SW480 (cell line): ENCODE measurements at regions not wholly inside any gene's neighbourhood (a gene's known extent, or its start where the extent isn't known, plus 50 kb on each side); places are given as distances from the start of the nearest gene placed in this dataset.

Source experiments
- DNase-seq: peaks from one replicate; pipeline ENCODE4 v3.0.0-alpha.2; 2016; ENCODE audit warnings: low spot score

DNA sequence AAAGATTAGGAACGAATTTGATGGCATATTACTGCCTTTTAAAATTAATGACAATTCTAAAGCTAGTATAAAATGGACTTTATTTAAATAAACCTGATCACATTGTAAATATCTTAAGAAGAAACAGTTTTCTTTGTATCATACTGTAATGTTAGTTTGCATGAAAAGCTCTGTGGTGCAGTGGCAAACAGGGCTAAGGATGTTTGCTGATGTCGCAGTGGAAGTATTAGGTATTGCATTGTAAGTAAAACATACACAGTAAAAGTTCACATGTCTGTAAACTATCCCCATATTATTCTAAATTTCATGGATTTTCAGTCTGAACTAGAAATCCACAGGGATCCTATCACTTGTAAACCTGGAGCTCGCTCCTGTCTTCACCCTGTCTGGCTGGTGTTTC, 252.6 kb upstream of the ZNF32 start:
- DNase-seq, result no peak

GRCh38 chr10:43900571-43900970, 251.9 kb upstream of the ZNF32 start:
- no peak for DNase-seq

- no peak for DNase-seq
Observed at GRCh38 chr10:43899224-43899959, 250.7 kb upstream of the ZNF32 start.

DNA sequence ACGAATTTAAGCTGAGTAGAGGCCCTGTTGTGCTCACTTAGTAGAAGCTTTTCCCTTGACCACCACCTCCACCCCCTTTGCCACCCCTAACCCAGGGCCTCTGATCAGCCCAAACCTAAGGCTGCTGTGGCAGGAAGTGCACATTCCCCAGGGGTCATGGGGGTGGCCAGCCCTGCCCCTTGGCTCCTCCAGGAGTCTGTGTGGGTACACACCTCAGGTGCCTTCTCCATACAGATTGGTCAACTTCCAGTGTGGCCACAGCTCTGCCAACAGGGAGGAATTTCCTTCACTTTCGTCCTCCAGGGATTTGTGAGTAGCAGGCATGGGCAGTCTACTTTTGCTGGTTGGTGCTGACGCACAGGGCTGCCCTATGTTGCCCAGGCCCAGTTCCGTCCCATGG, 249.9 kb upstream of the ZNF32 start:
- no peak for DNase-seq

DNA sequence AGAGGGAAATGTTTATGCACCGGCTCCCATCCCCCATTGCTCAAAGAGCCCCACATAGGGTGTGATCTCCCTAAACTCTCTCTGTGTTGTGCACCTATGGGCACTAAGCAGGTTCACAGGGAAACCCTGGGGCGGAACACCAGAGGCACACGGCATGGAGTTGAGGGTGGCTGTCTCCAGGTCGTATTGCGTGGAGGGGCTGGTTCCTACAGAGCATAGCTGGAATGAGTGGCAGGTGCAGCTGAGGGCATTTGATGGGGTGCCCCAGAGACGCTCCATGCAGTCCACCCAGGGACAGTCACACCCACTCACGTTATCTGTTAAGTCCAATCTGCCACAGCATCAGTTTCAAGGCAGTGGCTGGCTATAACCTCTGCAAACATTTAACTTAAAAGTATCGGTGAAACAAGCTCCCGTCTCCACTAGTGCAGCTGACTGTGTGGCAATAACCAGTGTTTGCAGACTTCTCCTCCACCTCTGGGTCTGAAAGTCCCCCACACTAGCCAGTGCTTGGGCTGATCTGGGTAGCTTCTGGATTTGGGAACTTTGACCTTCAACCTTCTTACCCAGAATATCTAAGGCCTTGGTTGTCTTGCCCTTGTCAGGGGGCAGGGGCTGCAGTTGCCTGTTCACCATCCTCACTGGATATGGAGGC, 249.2 kb upstream of the ZNF32 start:
- no peak for DNase-seq

DNA sequence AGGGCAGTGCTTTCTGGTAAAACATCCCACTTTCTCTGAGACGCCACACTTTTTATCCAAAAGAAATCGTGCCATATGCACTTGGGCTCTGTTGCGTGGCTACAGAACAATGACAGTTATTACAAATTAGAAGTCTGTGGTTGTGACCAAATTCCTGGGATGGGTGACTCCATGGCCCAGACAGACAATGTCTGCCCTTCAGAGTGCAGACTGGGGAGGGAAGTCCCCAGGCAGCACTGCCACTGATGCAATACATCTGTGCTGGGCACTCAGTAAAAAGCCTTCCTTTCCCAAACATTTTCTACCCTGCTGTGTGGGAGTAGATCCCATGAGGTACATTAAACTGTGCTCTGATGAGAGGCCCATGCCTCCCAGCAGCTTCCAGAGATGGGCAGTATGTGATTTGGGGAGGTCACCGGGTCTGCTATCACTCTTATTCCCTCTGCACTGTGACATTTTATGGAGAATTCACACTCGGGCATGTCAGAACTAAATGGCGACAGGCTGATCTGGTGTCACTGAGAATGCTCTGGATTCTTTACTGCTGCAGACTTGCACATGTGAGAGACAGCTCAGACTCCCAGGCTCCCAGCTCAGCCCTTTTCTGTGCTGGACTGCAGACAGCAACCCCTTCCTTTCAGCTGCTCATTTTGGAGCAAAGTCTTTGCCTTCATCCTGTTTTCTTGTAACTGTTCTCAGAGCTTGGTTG, 243.5 kb upstream of the ZNF32 start:
- no peak for DNase-seq

DNA sequence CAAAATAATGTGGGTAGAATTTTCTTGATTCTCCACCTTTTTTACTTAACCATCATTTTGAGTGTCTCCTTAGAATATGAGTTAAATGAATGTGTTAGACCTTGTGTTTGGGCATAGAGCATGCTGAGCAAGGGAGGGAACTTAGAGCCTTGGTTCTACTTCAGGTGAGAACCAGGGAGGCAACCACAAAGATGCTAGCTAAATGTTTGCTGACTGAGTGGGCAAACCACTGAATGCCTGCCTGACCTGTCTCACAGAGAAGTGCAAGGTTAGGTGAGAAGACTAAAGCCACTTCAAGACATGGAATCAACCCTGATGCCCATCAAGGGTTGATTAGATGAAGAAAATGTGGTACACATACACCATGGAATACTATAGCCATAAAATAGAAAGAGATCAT, 242.6 kb upstream of the ZNF32 start:
- DNase-seq, result no peak

GRCh38 chr10:43890124-43890523, 241.4 kb upstream of the ZNF32 start:
- no peak for DNase-seq

GRCh38 chr10:43888586-43888985, 239.9 kb upstream of the ZNF32 start:
- no peak for DNase-seq

GRCh38 chr10:43885842-43886241, 237.2 kb upstream of the ZNF32 start:
- DNase-seq, result no peak

GRCh38 chr10:43885252-43885651, 236.6 kb upstream of the ZNF32 start:
- no peak for DNase-seq

DNA sequence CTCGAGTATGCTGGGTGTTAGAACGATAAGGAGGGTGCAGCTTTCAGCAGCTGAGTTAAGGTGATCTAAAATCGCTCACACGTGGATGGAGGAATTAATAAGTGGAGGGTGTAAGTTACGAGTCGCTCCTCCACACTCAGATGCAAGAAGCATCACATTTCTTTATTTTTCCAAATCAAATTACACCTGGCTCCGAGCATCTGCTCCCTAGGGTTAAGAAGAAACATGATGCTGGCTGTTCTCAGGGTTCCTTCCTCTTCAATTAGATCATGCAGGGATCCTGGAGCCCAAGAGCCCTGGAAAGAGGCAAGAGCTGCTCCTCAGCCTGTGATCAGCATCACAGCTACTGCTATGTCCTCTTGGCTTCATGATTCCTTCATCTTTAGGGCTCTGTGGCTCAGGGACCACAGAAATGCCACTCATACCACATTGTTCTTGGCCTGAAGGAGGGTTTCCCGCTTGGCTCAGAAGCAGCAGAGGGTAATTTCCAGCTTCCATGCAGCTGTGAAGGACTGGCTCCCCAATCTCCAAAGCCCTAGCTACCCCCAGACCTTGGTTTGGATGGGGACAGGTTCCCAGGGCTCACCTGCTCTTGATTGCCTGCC, 235.9 kb upstream of the ZNF32 start:
- no peak for DNase-seq

- DNase-seq, result no peak
Observed at GRCh38 chr10:43882711-43883110, 234.0 kb upstream of the ZNF32 start.

- DNase-seq, result no peak
Observed at GRCh38 chr10:43881657-43882056, 233.0 kb upstream of the ZNF32 start.

GRCh38 chr10:43880160-43880559, 231.5 kb upstream of the ZNF32 start:
- DNase-seq, result no peak

GRCh38 chr10:43879742-43880141, 231.1 kb upstream of the ZNF32 start:
- no peak for DNase-seq

GRCh38 chr10:43879162-43879561, 230.5 kb upstream of the ZNF32 start:
- DNase-seq, result no peak

GRCh38 chr10:43878386-43878785, 229.7 kb upstream of the ZNF32 start:
- no peak for DNase-seq

- no peak for DNase-seq
Observed at GRCh38 chr10:43876976-43877375, 228.3 kb upstream of the ZNF32 start.

- no peak for DNase-seq
Observed at GRCh38 chr10:43874984-43875383, 226.3 kb upstream of the ZNF32 start.

- no peak for DNase-seq
Observed at GRCh38 chr10:43873717-43874116, 225.0 kb upstream of the ZNF32 start.

DNA sequence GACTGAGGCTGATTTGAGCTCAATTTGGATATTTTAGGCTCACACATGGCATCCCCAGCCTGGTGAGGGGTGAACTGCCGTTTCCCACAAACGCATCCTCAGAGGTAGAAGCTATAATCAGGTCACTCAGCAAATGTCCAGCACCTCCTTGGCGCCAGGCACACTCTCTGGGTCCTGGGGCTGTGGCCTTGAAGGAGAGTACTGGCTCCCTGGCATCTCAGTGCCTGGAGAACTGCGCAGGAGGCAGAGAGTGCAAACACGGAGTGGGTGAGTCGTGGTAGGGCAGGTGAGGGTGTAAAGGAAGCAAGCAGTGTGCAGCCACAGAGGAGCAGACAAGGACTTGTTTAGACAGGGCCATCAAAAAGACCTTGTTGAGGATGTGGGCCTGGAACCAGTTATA, 224.0 kb upstream of the ZNF32 start:
- no peak for DNase-seq

- DNase-seq, result no peak
Observed at GRCh38 chr10:43871545-43871944, 222.9 kb upstream of the ZNF32 start.
